Brain pericyte (primary cell): ENCODE measurements at regions not wholly inside any gene's neighbourhood (a gene's known extent, or its start where the extent isn't known, plus 50 kb on each side); places are given as distances from the start of the nearest gene placed in this dataset.

Source experiments
- DNase-seq: peaks from one replicate; pipeline ENCODE4 v3.0.0-alpha.2; 2012; ENCODE audit warnings: low read depth, low spot score

GRCh38 chr4:62901101-62901500 is 1508.1 kb downstream of the TECRL start:
- no peak for DNase-seq

GRCh38 chr4:62899646-62900364 is 1509.4 kb downstream of the TECRL start:
- no peak for DNase-seq

- no peak for DNase-seq
Measured at GRCh38 chr4:62898115-62898514, 1511.1 kb downstream of the TECRL start.

GRCh38 chr4:62896721-62897120 is 1512.5 kb downstream of the TECRL start:
- no peak for DNase-seq

- DNase-seq: no peak
Measured at GRCh38 chr4:62881901-62882300, 1527.3 kb downstream of the TECRL start.

GRCh38 chr4:62881210-62881609 is 1528.0 kb downstream of the TECRL start:
- no peak for DNase-seq

DNA sequence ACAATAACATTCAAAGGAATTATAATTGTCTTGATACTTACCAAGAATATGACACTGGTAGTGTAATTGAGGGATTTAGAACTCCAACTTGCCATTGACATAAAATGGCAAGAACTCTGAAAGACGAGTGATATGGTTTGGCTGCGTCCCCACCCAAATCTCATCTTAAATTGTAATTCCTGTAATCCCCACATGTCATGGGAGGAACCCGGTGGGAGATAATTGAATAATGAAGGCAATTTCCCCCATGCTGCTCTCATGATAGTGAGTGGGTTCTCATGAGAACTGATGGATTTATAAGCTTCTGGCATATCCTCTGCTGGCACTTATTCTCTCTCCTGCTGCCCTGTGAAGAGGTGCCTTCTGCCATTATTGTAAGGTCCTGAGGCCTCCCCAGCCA is 1536.4 kb downstream of the TECRL start:
- no peak for DNase-seq

DNA sequence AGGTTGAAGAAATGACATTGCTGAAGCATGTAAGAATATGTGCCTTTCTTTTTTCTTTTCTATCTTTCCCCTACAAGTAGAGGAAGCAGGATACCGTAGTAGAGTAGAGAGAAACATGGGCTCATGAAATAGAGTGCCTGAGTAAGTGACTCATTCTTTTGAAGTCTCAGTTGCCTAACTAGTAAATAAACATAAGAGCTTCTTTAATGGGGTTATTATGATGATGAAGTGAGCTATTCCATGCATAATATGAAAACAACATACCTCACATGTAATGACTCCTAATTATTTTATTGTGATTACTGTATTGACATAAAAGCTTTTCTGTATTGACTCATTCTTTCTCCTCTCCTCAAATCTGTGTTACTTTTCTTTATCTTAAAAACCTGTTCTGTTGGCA is 1538.2 kb downstream of the TECRL start:
- no peak for DNase-seq

GRCh38 chr4:62870451-62870850 is 1538.8 kb downstream of the TECRL start:
- DNase-seq: no peak

DNA sequence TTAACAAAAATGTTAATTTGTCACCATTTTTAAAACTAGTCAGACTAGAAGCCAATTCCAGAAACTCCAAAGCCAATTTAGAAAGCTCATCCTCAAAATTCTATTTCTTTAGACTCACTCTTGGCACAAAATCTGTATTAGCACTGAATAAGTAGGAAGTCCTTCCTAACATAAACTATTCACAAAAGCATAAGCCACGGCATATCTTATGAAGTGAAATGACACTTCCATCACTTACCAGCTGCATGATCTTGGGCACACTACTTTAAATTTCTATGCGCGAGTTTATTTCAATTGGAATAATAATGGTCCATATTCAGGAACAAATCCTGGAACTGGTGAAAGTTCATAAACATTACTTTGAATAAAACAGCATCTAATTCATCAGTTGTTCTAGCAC is 1544.0 kb downstream of the TECRL start:
- DNase-seq: no peak

DNA sequence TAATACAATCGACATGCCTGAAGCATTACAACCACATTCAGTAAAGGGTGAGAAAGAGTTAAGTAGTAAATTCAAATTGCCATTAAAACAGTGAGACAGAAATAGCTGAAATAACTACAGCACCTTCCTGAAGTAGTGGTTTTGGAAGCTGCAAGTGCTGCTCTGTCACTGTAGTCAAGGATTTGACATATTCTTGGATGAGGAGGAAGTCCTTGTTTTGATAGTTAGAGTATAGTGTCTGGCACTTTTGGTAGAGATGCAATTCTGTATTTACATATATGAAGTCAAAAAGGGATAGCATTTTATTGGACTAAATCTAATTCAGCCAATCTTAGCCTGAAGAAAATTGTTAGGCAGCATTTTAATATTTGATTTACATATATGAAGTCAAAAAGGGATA is 1559.6 kb downstream of the TECRL start:
- no peak for DNase-seq

DNA sequence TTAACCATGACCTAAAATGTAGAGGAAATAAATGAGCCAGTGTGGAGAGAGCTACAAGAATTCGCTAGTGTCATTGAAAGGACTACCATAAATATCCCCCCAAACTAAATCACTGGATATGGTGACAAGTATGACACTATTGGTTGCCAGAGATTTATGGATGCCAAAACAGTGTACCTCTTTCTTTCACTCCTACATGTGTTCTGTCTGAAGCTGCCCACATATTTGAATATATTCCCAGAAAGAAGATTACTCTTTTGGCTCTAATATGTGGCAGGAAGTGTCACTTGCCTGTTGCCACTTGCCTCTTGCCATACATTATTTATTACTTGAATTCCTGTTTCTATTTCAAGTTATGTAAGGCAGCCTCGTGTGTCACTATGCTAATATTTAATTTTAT is 1573.6 kb downstream of the TECRL start:
- DNase-seq: no peak

- DNase-seq: no peak
Measured at GRCh38 chr4:62822306-62822705, 1586.9 kb downstream of the TECRL start.

DNA sequence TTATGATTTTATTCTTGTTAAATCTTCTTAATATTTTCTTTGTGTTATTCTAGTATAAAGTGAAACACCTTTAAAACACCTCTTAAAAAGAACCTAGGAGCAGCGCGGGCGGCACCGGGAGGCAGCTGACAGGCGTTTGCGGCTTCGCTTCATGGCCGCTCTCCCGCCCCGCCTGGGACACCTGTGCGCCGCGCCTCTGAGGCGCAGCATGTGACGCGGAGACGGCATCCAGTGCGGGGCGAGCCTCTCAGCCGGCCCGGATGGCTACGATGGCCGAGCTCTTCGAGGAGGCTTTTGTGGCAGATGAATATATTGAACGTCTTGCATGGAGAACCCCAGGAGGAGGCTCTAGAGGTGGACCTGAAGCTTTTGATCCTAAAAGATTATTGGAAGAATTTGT is 1592.7 kb downstream of the TECRL start:
- DNase-seq: no peak

GRCh38 chr4:62814510-62815047 is 1594.7 kb downstream of the TECRL start:
- no peak for DNase-seq

- DNase-seq: no peak
Measured at GRCh38 chr4:62806816-62807215, 1602.4 kb downstream of the TECRL start.

- DNase-seq: no peak
Measured at GRCh38 chr4:62804075-62804474, 1603.9 kb downstream of the ADGRL3 start.

DNA sequence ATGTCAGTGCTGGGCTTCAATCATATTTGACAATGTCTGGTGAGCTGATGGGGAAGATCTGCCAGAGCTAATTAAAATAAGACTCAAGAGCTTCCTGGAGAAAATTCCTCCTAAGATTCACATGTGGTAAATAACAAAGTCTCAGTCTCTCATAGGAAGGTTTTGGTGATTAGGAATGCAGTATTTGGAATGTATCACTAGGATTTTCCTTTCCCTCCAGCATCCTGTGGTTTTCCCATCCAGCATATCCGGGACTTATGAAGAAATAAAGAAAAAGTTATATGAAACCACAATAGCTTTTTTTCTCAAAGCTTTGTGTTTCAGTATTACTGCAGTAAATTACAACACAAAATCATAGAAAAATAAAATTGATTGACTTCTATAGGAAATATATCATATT is 1597.1 kb downstream of the ADGRL3 start:
- DNase-seq: no peak

GRCh38 chr4:62791386-62791785 is 1591.3 kb downstream of the ADGRL3 start:
- no peak for DNase-seq

DNA sequence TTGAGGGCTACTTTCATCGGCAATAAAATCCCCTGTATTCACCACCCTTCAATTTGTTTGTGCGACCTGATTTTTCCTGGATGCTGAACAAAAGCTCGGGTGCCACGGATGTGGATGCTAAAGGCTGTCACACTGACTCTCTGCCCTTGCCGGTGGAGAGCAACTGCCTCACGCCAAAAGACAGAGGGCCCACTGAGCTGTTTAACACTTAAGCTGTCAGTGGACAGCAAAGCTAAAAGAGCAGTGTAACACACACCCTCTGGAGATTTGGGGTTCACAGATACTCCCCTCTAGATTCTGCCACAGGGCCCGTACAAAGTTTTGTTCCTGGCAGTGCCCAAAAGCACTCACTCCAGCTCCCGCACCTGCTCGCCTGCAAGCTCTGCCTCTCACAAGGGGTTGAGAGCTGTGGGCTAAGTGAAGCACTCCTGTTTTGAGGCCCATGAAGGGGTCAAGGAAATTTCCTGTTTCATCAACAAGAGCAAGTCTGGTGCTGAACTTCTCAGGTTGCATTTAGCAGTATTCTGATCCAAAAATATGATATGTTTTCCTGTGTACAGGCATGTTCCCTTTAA is 1571.9 kb downstream of the ADGRL3 start:
- DNase-seq: no peak

GRCh38 chr4:62740296-62740695 is 1540.2 kb downstream of the ADGRL3 start:
- no peak for DNase-seq

- DNase-seq: no peak
Measured at GRCh38 chr4:62717154-62717553, 1517.0 kb downstream of the ADGRL3 start.

DNA sequence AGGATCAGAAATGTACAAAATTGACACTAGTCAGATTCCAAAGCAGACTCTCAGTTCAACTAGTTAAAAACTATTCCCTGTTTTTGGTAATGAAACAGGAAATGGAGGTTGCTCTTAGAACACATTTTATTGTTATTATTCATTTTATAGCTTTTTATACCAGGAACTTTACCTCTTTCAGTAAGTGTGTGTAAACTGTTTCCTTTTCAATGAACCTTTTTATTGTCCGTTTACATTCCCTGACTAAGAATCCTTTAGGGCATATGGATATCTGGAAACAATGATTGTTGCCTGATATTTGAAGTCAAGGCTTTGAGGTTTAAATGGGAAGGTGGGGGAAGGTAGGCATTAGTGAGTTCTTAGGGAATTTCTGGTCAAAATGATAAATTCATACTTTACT is 1511.4 kb downstream of the ADGRL3 start:
- no peak for DNase-seq
